GM19438 (cell line): ENCODE measurements at regions not wholly inside any gene's neighbourhood (a gene's known extent, or its start where the extent isn't known, plus 50 kb on each side); places are given as distances from the start of the nearest gene placed in this dataset.

Source experiments
- ATAC-seq: cut with Tn5 transposase; IDR thresholded peaks from one replicate; pipeline ENCODE4 v1.9.1; 2021; ENCODE audit warnings: low read depth; ENCODE audit not compliant: unreplicated experiment

DNA sequence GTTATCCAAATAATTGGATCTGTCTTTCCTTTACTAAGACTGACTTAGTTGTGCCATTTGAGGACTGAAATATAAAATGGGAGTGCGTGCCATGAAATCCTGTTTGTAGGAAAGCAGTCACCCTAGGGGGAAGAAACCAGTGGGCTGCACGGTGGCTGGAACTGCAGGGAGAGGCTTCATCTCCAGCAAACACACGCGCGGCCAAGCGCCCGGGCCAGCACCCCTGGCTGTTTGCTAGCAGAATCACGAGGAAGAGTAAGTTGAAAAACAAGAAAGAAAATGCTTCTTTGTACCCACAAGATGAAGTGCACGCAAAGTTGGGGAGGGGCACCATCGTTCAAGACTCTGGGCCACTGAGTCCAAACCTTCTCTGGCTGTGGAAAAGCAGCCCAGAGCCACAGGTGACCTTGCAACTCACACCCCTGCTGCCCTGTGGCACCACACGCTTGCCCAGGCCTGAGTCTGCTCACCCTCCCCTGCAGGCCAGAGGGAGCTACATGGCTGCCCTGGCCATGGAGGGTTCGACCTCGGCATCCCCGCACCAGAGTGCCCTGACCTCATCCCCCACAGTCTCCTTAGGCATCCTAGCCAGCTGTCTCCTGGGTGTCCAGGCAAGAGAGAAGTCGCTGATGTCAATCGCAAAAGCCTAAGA lies 55.2 kb downstream of the IRX2 start:
- ATAC-seq, result no peak

DNA sequence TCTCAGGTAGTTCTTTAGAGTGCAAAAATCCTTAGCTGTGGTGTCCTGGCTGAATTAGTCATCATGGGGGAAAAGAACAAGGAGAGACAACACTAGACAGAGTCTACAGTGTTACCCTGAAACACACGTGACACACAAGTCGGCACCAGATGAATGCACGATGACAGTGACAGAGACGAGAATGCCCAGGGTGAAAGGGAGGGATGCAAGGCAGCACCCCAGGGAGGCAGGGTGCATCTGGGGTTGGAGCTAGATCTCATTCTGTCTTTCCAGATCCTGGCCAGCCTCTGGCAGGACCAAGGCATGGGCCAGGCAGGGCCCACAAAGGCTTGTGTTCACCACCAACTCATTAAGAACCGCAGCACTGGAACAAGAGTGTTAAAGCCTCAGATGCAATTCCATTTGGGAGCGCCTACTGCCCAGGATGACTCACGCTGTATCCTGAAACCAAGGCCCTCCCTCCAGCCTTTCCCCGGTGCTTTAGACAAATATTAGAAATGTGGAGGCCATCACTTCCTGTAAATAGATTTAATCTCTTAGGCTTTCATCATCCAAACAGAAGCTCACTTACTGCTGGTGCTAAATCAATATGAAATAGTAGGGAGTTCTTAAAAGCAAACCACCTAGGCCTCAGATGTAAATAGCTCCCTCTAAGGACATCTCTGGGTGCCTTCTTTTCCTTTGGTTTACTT lies 56.1 kb downstream of the IRX2 start:
- ATAC-seq, result no peak

DNA sequence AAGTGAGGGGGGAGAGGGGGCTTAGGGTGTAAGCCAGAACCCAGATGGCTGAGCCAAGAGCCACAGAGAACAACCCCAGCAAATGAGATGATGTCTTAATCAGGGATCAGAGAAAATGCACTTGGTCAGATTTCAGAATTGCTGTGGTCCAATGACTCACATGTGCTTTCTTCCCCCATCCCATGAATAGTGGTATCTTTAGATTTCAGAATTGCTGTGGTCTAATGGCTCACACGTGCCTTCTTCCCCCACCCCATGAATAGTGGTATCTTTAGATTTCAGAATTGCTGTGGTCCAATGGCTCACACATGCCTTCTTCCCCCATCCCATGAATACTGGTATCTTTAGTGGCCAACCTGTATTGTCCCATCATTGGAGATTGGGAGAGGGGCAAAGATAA lies 59.9 kb downstream of the IRX2 start:
- no peak for ATAC-seq

DNA sequence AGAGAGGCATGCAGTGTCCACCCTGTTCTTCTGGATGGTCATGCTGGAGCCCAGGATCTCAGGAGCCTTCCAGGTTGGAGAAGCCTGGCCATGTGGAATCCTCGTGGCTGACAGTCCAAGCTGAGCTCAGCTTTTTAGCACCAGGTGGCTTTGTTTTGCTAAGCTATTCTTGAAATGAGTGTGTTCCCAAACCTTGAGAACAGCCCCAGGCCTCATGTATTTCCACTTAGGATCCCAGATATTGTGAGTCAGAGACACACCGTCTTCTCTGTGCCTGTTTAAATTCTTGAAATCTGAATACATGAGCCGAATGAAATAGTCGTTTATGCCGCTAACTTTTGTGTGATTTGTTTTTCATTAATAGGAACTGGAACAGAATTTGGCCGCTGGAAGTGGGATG lies 61.2 kb downstream of the IRX2 start:
- ATAC-seq, result no peak

DNA sequence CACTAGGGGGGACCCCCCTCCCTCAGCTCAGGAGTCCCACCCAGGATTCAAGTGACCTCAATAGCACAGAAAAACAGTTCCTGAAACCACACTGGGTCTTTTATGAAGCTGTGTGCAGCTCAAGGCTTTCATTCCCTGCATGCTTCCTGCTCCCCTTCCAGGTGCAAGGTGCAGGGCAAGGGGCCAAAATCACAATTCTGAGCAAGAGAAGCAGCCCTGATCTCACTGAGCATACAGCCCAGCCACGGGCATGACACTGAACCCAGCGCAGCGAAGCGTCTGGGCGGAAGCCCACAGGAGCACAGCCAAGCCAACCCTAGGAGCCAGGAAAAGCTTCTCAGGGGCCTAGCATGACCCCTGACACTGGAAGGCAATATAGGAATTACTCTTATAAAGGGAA lies 62.9 kb downstream of the IRX2 start:
- no peak for ATAC-seq

DNA sequence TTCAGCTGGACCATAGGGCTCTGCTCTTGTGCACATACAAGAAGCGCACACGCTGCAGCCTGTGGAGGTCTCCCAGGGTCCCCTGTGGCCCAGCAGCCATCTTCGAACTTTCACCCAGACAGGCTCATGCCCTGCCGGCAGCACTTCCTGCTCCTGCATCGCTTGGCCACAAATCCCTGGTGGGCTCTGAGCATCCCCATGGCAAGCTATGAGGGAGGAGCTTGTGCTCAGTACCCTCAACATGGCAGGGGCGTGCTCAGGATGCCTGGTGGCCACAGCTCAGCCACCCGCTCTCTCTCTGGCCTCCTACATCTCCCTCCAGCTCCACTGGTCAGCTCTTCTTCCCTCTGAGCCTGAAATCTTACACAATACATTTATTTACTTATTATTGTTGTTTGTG lies 63.7 kb downstream of the IRX2 start:
- ATAC-seq, result no peak

DNA sequence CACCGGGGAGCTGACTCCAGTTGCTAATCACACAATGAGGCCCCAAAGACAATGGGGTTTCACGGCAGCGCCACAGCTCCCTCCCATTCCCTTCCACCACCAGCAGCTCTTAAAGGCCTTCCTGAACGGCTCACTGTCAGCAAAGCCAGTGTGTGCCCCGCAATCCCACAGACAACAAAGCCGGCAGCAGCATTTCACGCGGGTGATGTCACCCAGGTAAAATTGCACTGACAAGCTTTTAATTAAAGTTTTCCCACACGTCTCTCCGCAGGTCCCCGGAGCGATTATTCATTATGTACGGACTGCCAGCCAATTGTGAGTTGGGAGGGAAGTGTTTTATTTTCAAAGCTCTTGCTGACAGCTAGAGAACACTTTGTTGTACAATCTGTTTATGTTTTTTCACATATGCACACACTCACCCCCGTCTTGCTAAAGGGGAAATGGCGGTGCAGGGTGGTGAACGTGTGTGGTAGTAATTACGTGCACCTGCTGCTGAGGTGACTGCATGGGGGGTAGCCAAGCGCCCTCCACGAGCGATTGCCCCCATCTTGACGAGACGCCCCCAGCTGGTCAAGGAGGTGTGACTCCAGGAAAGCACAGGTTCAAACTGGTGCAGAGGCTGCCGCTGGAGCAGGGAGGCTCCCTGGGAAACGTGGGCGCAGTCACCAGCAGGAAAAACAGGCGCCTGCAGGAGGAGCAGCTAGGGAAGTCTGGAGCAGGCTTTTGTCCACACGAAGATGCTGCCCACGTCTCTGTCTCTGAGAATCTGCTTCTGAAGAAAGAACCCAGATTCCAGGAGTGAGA lies 65.0 kb downstream of the IRX2 start:
- no peak for ATAC-seq

DNA sequence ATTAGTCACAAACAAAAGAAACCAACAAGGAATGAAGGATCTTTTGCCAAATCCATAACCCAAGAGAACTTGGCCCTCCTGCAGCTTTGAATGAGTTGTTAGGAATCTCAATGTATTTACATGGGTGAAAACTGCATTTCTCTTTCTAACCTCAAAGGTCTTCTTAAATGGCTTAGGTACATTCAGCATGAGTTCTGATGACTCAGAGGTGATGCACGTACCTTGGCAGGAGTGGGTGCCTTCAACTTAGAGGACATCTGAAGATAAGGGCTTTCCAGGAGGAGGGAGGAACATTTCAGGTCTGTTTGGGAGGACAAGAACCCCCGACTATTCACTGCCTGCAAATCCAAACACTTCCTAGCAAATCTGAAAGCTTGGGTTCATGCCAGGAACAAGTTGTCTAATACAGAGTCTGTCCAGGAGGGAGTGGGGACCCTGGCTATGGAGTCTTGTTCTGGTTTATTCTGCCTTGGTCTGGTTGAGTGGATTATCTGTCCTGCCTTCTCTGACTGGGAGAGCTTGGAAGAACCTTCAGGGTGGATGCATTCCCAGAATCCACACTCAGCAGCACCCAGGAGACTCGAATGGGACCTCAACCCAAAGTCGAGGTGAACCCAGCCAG lies 65.7 kb downstream of the IRX2 start:
- ATAC-seq, result no peak

DNA sequence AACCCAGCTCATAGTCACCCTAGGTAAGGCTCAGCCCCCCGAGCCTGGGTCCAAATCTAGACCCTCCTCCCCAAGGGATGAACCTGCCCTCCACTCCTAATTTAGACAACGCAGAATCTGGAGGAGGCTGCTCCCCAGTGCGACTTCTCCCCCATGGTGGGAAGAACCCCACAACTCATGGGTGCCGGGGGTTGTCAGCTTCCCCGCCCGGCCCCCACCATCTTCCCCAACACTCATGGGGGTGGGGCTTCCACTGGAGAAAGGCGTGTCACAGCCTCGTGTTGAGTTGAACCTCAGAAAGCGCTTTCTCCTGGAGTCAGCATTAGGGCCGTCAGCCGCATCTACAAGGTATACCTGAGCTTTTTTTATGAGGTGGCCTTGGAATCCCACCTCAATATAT lies 66.9 kb downstream of the IRX2 start:
- no peak for ATAC-seq

DNA sequence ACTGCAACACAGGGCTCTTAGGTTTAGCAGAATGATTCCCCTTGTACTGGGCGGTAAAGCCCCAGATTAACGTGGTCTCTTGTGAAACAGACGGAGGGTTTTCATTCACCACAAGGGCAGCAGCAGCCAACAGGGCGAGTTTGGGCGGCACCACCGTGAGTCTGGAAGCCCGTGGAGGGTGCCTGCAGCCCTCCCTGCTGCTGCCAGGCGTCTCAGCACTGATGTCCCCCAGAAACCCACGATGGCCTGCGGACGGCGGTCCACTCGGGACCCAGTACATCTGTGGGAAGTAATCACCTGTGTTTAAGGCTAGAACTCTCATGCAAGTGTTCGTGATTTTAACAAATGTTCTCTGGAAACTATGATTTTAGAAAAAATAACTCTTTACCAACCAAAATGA lies 67.8 kb downstream of the IRX2 start:
- ATAC-seq, result no peak

DNA sequence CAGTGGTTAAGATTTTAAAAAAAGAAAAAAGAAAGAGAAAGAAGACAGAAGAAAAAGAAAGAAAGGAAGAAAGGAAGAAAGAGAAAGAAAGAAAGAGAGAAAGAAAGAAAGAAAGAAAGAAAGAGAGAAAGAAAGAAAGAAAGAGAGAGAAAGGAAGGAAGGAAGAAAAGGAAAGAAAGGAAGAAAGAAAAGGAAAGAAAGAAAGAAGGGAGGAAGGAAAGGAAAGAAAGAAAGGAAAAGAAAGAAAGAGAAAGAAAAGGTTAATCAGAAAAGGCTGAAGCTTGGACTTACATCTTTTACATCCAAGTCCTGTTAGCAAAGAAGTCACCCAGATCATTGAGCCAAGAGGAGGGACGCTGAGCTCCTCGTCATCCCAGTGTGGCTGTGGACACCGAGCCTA lies 70.0 kb downstream of the IRX2 start:
- ATAC-seq, result no peak

DNA sequence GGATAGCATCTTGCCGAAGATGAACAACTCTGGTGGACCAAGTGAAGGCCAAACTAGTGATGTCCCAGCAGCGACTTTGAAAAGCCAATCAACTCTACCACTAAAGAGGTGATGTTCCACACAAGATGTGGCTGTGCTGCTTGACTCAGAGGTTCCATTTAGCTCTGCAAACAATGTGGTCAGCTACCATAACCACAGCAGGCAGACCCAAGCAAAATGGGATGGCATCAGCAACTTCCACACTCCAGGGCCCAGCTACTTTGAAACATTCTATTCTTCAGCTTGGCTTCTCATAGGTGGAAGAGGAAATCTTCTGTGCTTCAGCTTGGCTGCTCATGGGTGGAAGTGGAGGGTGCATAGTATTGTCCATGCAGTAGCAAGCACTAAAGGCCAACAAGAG lies 70.5 kb downstream of the IRX2 start:
- ATAC-seq, result no peak

DNA sequence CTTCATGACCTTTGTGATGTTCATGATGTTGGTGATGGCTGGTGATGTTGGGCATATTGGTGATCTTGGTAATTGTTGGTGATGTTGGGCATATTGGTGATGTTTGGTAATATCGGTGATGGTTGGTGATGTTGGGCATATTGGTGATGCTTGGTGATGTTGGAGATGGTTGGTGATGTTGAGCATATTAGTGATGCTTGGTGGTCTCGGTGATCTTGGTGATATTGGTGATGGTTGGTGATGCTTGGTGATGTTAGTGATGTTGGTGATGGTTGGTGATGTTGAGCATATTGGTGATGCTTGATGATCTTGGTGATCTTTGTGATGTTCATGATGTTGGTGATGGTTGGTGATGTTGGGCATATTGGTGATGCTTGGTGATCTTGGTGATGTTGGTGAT lies 73.8 kb downstream of the IRX2 start:
- no peak for ATAC-seq

DNA sequence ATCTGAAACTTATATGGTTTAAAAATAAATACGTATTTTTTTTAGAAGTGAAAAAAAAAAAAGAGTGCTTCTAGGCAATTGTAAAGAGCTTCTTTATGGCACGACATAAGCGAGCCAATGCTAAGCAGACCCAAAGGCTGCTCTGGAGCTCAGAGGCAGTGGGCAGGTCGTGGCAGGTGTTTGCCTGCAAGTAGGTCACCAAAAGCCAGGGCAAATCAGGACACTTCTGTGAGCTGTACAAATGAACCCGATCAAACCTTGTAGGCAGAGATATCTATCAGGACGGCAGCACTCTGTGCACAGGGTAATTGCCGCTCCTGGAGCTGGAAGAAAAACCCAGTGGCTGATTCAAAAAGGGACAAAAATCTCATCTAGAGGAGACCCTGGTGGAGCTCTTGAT lies 75.9 kb downstream of the IRX2 start:
- ATAC-seq, result no peak

DNA sequence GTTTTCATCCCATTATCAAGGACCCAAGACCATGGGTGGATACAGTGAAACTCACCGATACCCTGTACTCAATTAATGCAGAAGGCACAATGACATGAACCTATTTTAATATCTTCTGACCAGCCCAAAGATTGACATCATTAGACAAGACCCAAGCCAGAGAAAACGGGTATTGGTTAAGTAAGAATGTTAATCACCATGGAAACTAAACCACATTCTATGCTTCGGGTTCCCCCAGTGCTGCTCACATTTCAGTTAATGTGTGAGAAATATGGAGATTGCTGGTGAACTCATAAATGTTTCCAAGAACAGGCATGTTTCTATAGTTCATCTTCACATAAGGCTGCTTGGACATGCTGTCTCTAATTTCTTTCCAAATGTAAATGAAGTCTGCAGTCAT lies 77.0 kb downstream of the IRX2 start:
- no peak for ATAC-seq

DNA sequence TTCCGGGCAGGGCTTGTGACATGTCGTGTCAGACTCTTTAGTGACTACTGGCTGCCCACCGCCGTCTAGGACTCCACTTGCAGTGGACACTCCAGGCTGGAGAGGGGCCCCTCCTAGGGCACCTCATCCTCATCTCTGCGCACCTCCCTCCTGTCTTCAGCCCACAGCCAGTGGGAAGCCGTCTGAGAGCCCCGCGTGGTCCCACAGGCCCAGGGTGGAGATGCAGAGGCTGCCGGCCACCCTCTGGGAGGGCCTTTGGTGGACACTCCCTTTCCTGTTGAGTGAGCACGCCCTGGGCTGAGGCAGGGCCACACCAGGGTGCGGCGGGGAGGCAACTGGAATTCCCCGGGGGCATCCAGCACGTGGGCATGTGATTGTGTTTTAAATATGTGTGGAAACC lies 80.5 kb downstream of the IRX2 start:
- ATAC-seq, result no peak

DNA sequence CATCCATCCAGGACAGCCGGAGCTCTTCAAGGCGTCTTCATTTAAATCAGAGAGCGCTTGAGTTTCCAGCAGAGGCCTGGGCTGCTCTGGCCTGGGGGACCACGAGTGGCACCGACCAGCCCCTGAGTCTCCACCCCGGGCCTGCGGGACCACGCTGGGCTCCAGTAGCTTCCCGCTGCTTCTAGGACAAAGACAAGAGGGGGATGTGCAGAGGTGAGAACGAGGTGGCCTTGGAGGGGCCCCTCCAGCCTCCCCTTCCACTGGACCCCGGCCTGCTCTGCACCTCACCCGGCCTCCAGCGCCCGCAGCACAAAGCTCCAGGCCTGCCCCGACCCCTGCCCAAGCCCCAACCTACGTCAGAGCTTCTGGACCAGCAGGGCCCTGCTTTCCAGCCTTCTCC lies 81.6 kb downstream of the IRX2 start:
- ATAC-seq, result no peak

DNA sequence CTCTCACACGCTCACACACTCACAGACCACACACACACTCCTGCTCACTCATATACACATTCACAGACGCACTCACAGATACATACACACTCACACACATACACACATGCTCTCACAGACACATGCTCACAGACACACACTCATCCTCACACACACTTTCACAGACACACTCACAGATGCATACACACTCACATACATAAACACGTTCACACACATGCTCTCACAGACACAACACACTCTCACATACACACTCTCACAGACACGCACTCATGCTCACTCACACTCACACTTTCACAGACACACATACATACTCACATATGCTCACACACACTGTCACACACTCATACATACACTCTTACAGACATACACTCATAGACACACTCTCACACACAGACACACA lies 82.2 kb downstream of the IRX2 start:
- no peak for ATAC-seq

DNA sequence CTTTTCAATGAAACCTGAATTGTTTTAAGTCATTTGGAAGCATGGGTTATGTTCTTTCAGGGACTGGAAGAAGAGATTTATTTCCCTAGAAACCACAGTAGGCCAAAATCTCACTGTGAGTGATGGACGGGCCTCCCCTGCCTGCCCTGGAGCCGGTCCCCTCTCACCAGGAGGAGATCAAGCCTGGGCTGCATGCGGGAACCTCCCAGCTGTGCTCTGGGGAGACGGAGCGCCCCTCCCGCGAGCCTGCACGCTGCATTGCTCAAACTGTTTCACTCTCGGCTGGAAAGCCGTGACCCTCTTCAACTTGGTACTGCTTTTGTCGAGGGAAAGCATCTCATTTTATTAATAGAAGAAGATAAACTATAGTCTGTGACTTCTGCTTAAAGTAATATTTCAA lies 85.4 kb downstream of the IRX2 start:
- ATAC-seq, result no peak

DNA sequence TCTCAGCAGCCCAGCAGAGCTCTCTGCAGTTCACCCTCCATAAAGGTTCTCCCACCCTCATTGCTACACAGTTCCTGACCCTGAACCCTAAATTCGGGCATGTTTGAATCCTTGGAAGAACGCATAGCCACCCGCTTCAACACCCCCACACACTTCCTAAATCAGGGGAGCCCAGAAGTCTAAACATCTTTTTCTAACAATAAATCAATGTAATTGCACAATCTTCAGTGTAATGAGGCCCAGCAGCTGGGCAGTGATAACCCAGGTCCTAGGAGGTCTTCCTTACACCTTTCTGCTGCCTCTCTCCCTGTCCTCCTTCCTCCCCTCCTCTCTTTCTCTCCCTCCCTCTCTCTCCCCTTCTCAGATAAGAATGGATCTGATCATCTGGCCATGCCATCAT lies 88.0 kb downstream of the IRX2 start:
- no peak for ATAC-seq

DNA sequence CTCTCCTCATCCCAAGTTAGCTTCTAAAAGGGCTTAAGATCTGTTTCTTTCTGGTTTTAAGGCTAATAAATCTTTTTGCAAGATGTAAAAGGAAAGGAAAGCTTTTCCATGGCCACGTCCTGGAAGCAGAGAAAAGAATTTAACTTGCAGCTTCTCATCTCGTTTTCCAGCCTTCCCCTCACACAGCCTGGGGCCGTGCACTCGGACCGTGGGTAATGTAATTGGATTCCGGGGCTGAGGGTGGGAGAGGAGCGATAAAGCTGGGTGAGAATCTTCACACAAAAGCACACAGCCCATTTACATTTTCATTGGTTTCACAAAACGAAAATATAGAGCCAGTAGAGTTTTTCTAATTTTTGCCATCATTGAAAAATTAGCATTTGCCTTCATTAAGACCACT lies 91.2 kb downstream of the IRX2 start:
- ATAC-seq, result no peak
